ENCODE measurements at regions not wholly inside any gene's neighbourhood (a gene's known extent, or its start where the extent isn't known, plus 50 kb on each side); places are given as distances from the start of the nearest gene placed in this dataset.

DNA sequence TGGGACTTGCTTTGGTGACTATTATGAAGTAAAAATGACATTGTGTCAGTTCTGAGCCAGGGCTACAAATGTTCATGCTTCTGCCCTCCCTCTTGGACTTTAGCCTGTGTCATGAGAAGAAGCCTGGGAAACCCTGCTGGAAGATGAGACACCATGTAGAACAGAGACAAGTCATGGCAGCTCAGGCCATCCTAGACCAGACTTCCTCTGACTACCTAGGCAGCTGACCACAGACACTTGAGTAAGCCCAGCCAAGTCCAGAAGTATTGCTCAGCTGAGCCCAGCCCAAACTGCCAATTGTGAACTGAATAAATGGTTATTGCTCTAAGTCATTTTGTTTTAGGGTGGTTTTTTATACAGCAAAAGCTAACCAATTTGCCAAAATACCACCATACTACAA, 467.6 kb upstream of the CNKSR2 start:
- Histone ChIP-seq H3K27me3 (no peaks in the 10 kb centered on the region), H3K4me3 (no peak overlapping the region), H3K27ac (no peak overlapping the region), H3K4me1 (no peaks in the 10 kb centered on the region), H3K9me3 (no peaks in the 10 kb centered on the region), H3K36me3 (no peaks in the 10 kb centered on the region)
- intact Hi-C loops (cut with DNase I), result no loop called here
- no peak for DNase-seq (ENCODE audit: extremely low spot score in 2 of 2)
- TF ChIP-seq POLR2AphosphoS5 (IDR thresholded peaks at IDR 0.05; ENCODE audit: insufficient read depth in 1 of 2, low read depth in 1 of 2) (no peak), POLR2A (IDR thresholded peaks at IDR 0.05) (no peak)
- TF ChIP-seq, protein P1, sequence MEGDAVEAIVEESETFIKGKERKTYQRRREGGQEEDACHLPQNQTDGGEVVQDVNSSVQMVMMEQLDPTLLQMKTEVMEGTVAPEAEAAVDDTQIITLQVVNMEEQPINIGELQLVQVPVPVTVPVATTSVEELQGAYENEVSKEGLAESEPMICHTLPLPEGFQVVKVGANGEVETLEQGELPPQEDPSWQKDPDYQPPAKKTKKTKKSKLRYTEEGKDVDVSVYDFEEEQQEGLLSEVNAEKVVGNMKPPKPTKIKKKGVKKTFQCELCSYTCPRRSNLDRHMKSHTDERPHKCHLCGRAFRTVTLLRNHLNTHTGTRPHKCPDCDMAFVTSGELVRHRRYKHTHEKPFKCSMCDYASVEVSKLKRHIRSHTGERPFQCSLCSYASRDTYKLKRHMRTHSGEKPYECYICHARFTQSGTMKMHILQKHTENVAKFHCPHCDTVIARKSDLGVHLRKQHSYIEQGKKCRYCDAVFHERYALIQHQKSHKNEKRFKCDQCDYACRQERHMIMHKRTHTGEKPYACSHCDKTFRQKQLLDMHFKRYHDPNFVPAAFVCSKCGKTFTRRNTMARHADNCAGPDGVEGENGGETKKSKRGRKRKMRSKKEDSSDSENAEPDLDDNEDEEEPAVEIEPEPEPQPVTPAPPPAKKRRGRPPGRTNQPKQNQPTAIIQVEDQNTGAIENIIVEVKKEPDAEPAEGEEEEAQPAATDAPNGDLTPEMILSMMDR (IDR thresholded peaks at IDR 0.05), result no peak

DNA sequence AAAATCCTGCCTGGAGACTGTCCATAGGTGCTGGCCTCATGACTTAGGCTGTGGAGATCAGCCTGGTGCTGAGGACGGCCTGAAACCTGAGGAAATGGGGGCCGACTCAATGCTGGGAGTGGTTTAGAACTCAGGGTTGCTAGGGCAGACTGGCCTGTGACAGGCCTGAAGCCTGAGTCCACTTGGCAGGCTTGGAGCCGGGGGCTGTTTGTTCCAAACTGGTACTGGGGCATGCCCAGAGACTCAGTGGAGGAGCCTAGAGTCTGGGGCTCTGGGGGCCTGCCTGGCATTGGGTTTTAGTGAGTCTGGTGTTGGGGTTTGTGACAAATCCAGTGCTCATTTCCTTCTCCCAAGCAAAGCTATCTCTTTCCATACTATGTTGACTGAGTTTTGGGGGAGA, 489.7 kb upstream of the CNKSR2 start:
- H3K27me3 ChIP-seq, result no peaks in the 10 kb centered on the region
- TF ChIP-seq, protein P1 (IDR thresholded peaks at IDR 0.05), result no peak
- TF ChIP-seq POLR2AphosphoS5 (IDR thresholded peaks at IDR 0.05; ENCODE audit: insufficient read depth in 1 of 2, low read depth in 1 of 2) (no peak), POLR2A (IDR thresholded peaks at IDR 0.05) (no peak)
- no peak overlapping the region for H3K27ac ChIP-seq
- H3K36me3 ChIP-seq, result no peaks in the 10 kb centered on the region
- H3K4me1 ChIP-seq, result no peaks in the 10 kb centered on the region
- intact Hi-C loops (cut with DNase I), result no loop called here
- no peak overlapping the region for H3K4me3 ChIP-seq
- no peaks in the 10 kb centered on the region for H3K9me3 ChIP-seq
- DNase-seq (ENCODE audit: extremely low spot score in 2 of 2), result no peak

GRCh38 chrX:20863649-20864048, 510.6 kb upstream of the CNKSR2 start:
- Histone ChIP-seq H3K27ac (no peak overlapping the region), H3K4me1 (no peaks in the 10 kb centered on the region), H3K9me3 (no peaks in the 10 kb centered on the region), H3K27me3 (no peaks in the 10 kb centered on the region), H3K4me3 (no peak overlapping the region), H3K36me3 (no peaks in the 10 kb centered on the region)
- intact Hi-C loops (cut with DNase I), result no loop called here
- DNase-seq (ENCODE audit: extremely low spot score in 2 of 2), result no peak
- TF ChIP-seq, protein P1 (IDR thresholded peaks at IDR 0.05), result no peak
- no peak for TF ChIP-seq POLR2A (IDR thresholded peaks at IDR 0.05)
- no peak for TF ChIP-seq POLR2AphosphoS5 (IDR thresholded peaks at IDR 0.05; ENCODE audit: insufficient read depth in 1 of 2, low read depth in 1 of 2)

DNA sequence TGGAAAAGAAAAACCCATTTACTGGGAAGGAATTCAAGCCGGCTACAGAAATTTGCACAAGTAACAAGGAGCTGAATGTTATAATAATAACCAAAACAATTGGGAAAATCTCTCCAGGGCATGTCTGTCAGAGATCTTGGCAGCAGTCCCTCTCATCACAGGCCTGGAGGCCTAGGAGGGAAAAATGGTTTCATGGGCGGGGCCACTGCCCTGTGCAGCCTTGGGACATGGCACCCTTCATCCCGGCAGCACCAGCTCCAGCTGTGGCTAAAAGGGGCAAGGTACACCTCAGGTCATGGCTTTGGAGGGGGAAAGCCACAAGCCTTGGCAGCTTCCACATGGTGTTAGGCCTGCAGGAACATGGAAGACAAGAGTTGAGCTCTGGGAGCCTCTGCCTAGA, 513.1 kb upstream of the CNKSR2 start:
- intact Hi-C loops (cut with DNase I), result no loop called here

DNA sequence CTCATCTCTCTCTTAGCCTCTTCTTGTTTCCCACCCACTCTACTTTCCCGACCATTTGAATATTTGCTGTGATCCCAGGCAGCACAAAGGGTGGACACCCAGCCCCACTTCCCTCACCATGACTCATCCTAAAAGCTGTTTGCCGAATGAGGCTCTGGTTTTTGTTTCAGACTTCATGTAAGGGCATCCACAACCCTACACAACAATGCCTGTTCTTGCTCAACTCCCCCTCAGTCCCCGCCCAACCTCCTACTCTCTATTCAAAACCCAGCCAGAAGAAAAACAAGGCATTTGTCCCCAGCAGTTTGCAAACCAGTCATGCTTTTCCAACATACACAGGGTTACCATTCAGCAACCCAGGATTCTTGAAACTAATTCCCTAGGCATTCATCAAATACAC, 516.5 kb upstream of the CNKSR2 start:
- Histone ChIP-seq H3K4me3 (no peak overlapping the region), H3K36me3 (no peaks in the 10 kb centered on the region), H3K27me3 (no peaks in the 10 kb centered on the region), H3K9me3 (no peaks in the 10 kb centered on the region), H3K27ac (no peak overlapping the region), H3K4me1 (peaks cover 5% of the 10 kb centered on the region)
- TF ChIP-seq POLR2AphosphoS5 (IDR thresholded peaks at IDR 0.05; ENCODE audit: insufficient read depth in 1 of 2, low read depth in 1 of 2), result no peak
- TF ChIP-seq, protein P1 (IDR thresholded peaks at IDR 0.05), result no peak
- no peak for TF ChIP-seq POLR2A (IDR thresholded peaks at IDR 0.05)
- no peak for DNase-seq (ENCODE audit: extremely low spot score in 2 of 2)
- intact Hi-C loops (cut with DNase I), result no loop called here

More for the DNA sequence above, 513.1 kb upstream of the CNKSR2 start:
- H3K36me3 ChIP-seq, result no peaks in the 10 kb centered on the region
- no peaks in the 10 kb centered on the region for H3K9me3 ChIP-seq
- H3K27me3 ChIP-seq, result no peaks in the 10 kb centered on the region
- no peak for DNase-seq (ENCODE audit: extremely low spot score in 2 of 2)
- peaks cover 5% of the 10 kb centered on the region for H3K4me1 ChIP-seq
- no peak overlapping the region for H3K4me3 ChIP-seq
- no peak for TF ChIP-seq POLR2A (IDR thresholded peaks at IDR 0.05)
- TF ChIP-seq, protein P1 (IDR thresholded peaks at IDR 0.05), result no peak
- TF ChIP-seq POLR2AphosphoS5 (IDR thresholded peaks at IDR 0.05; ENCODE audit: insufficient read depth in 1 of 2, low read depth in 1 of 2), result no peak
- H3K27ac ChIP-seq, result no peak overlapping the region
